Fibroblast of skin of right biceps (primary cell): ENCODE measurements at regions not wholly inside any gene's neighbourhood (a gene's known extent, or its start where the extent isn't known, plus 50 kb on each side); places are given as distances from the start of the nearest gene placed in this dataset.

ENCODE experiments used
- DNase-seq: peaks from one replicate; pipeline ENCODE4 v3.0.0-alpha.2; 2013

DNA sequence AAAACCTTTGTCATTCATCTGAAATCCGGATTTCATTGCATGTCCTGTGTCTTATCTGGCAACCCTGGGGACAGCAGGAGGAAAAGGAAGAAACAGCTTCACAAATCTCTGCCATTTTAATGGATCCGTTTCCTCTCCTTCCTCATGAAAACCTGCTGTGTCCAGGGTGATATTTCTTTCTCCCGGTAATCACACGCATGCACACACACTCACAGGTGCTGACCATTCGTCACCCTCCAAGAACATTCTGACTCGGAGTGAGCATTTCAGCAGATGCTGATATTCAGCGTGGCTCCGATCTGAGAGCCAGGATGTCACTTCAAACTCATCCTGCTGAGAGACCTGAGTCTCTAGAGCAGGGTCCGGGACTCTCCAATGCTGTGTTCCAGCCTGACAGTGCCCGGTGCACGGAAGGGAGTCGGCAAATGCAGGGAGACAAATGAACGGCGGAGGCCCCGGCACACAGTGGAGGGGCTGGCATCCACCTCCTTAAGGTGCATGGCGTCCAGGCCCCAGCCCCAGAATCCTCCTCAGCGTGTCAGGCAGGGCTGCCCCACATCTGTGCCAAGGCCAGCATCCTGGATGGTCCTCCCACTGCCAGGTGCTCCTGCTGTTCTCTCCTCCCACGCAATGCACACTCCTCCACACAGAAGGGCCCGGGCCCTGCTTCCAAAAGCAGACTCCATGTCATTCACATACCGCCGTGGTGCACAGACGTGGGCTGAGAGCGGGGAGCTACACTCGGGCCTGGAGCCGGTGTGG lies 70.7 kb downstream of the RBFOX3 start:
- no peak for DNase-seq

DNA sequence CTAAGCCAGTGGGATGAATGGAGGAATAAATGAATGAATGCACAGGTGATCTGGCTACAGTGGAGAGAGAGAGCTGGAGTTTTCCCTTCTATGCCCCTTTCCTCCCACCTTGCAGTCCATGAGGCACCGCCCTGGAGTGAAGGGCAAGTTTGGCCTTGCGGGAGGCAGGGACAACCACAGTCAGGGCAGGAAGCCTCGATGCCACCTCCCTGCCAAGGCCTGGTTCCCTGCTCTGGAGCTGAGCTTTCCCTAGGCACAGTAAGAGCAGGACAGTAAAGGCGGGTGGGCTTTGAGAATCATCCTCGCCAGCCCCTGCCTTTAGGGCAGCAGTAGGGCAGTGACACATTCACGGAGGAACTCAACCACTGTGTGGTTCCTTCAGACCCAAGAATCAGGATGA lies 72.6 kb downstream of the RBFOX3 start:
- no peak for DNase-seq

DNA sequence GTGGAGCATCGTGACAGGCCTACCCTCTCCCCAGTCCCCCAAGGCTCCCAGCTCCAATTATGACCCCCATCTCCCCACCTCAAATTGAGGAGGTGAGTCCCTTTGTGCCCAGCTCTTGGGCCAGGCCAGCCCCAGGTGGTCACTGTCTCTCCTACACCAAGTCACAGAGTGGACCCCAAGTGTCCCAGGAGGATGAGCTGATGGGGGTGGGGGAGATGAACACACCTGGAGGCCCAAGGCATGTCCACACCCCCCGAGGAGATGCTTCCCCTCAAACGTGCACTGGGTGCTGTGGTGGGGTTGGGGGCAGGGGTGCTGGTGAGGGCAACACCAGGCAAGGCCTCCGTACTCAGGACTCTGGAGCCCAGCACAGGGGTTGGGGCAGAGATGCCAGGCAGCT lies 73.2 kb downstream of the RBFOX3 start:
- DNase-seq = no peak

DNA sequence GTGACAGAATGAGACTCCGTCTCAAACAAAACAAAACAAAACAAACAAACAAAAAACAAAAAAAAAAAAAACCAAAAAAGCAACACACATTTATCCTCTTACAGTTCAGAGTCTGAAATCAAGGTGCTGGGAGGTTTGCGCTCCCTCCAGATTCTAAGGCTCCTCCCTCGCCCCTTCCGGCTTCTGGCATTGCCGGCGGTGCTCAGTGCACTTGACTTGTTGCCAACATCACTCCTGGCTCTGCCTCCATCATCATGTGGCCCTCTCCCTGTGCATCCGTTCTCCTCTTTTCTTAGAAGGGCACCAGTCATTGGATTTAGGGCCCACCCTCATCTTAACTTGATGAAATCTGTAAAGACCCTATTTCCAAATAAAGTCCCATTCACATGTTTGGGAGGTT lies 73.8 kb downstream of the RBFOX3 start:
- no peak for DNase-seq

DNA sequence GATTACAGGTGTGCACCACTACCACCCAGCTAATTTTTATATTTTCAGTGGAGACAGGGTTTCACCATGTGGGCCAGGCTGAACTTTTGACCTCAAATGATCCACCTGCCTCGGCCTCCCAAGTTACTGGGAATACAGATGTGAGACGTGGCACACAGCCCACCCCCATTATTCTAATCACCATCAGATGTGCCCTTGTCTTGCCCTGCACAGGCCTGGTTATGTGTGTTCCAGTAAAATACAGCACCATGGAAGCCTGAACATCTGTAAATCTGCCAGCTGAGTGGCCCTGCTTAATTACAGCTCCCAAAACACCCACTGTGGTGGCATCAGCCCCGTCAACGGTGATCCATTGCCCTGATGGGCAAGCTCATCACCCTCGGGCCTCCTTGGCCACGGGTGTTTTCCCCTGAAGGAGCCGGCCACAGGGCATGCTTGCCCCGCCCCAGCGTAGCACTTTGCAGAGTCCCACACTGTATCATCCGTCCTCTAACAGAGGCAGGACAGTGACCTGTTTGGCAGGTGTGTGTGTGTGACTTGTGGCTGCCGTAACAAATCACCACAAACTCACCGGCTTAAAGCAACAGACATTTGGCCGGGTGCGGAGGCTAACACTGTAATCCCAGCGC lies 74.5 kb downstream of the RBFOX3 start:
- no peak for DNase-seq

DNA sequence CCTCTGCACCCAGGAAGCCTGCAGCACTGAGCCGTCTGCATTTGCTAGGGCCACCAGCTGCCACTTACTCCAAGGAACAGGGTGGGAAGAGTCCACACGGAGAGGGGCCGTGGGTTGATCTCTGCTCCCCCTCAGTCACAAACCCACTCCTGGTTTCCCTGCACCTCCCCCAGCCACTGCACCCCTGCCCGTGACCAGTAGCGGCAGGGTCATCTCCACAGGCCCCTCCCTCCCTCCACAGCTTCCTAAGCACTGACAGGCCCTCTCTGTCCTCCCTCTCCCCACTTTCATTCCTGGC lies 75.2 kb downstream of the RBFOX3 start:
- no peak for DNase-seq

DNA sequence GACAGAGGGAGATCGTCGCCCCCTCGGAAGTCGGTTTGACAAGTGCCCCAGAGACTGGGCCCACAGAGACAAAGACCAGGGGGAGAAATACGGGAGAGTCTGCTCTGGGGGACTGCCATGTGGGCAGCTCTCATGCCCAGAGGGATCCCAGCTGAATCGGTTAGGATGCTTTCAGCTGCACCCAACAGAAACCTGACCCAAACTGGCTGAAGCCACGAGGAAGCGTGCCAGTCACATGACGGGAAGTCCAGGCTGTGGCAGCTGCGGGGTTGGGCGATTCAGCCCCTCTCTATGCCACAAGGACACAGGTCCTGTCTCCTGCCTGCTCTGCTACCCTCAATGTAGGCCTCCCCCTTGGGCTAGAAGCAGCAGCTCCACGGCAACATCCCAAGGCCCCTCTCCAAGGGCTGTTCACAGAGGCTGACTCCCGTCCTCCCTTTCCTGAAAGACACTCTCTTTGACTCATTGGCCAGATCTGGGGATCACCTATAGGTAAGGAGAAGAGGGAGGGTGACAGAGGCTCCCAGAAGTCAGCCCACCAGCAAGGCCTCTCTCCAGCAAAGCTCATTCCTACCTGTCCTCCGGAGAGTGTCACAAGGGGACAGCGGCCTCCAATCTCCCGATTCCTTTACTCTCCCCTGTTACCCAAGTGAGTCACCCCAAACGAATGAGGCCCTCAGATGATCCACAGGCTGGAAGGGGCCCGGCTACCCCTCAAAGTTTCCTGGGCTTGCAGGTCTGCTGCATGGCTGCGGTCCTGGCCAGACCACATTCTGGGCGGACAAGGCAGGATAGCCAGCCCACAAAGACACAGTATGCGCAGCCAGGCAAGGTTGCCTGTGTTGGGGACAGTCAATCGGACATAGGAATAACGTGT lies 75.8 kb downstream of the RBFOX3 start:
- no peak for DNase-seq

DNA sequence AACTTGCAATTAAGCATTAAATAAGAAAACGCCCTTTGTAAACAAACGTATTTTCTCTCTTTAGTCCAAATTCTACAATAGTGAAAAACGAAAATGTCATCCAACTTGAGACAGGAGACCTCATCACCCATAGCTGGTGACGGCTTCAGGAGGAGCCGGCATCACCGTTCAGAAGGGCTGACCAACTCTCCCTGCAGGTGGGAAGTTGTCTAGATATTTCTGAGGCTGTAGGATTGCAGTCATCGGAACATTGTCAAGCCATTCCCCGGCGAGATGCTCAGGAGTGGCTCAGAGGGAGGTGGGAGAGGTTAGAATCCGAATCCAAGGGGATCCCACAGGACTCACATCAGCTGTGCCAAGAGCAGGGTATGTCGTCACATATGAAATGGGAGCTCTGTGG lies 76.7 kb downstream of the RBFOX3 start:
- DNase-seq = no peak

DNA sequence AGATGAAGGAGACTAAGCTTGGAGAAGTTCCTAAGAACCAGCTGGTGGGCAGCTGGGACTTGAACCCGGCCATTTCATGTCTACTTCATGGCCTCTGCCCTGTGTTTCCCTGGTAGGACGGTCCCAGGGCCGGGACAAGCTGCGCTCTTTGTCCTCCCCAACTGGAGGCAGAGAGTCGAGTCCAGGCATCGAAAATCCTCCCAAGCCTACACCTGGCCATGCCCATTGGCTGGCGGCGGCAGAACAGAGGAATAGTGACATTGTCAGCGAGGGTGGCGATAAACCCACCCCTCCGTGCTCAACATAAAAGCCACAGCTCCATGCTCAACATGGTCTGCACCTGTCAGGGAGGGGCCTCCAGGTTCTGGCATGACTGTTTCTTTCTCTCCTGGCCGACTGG lies 77.7 kb downstream of the RBFOX3 start:
- no peak for DNase-seq

DNA sequence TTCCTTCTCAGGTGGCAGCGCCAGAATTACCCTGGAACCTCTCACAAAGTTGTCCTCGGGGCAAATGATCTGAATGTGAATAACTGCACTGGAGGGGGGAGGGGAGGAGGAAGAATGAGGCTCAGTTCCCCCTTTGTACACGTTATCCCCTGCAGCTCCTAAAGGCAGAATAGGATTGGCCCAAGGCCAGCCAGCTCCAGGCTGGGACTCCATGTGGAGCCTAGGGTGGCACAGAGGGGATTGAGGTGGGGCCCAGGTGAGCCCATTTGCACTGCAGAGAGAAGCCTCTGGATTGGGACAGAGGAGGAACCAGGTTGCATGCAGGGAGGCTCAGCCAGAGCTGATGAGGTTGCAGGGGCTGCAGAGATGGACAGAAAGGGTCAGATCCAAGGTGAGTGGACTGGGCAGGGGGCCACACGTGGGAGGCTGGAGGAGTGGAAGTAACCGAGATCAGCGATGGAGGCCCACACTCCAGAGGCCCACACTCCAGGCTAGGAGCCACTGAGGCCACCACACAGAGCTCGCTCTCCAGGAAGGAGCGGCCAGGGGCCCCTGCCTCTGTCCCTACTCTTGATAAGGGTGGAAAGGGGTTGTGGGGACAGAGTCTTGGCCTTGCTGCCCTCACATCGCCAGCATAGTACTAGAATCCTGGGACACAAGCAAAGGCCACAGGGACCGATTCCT lies 78.6 kb downstream of the RBFOX3 start:
- no peak for DNase-seq

DNA sequence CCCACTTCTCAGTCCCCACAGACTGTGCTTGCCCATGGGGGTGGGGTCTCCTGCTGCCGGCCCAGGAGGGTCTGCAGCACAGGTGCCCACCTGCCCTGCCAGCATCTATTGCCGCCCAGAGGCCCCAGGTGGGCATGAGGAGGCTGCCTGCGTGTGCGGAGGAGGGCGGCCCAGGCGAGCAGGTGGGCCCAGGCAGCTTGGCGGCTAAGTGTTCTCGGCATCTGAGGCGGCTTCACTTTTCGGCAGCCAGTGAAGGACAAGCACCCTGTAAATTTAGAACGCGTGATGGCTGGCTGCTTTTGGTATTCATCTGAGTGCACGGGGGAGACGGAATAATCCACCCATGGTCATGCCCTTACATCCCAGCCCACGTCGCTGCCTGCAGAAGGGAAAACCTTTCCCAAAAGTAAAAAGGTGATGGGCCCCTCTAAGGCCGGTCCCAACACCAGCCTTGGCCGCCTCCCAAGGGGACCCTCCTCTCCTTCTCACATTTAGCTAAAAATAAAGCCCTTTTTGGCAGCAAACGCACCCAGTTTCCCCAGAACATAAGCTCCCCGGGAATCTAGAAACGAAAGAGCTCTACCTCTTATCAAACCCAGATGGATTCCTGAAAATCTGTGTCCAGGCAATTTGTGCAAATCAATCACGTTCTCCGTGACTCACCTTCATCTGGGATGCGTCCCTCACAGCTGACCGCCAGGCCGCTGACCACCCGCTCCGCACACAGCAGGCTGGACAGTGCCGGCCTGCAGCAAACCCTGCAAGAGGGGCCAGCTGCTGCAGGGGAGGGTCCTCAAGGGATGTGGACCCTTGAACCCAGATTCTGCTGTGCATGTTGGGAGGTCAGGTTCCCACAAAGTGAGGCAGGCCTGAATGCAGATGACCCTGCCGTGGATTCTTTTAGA lies 79.4 kb downstream of the RBFOX3 start:
- DNase-seq = no peak

DNA sequence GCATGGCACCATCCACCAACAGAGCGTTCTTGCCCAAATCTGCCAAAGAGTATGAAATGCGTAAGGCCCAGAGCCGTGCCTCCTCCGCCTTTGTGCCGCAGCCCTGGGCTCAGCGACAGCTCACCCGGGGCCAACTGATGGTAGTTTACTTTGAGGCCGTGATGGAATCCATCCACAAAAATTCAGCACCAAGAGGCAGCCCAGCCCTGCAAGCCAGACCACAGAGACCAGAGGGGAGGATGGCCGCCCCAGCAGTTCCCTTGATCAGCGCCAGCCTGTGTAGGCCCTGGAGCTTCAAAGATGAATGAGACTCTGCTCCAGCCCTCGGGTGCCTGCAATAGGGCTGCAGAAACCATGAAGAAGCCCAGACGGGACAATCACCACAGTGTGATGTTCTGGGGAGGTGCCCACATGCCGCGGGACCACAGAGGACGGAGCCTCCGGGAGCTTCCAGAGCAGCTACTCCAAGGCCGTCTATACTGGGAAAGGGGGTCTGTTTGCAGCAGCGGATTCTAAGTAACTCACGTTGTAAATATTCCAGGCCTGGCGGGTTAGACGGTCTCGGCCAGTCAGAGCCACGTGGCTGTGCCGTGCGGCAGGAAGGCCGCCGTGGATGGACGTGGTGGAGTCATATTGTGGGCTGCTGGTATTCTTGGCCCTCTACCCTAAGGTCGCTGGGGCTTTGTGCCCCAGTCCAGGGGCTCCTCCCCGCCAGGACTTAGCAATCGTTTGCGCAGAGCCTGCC lies 80.3 kb downstream of the RBFOX3 start:
- DNase-seq = no peak

DNA sequence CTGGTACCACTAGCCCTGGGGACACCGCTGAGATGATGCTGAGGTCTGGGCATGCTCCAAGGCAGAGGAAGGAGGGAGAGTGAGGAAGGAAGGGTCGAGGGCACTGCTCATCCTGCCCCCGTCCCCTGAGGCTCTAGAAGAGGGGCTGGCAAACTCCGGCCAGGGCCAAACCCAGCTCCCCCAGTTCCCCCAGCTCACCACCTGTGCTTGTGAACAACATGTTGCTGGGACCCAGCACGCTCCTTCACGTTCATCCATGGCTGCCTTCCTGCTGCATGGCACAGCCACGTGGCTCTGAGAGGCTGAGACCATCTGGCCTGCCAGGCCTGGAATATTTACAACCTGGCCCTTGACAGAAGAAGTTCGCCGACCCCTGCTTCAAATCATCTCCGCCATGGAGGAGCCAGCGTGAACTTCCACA lies 81.2 kb downstream of the RBFOX3 start:
- DNase-seq = no peak

DNA sequence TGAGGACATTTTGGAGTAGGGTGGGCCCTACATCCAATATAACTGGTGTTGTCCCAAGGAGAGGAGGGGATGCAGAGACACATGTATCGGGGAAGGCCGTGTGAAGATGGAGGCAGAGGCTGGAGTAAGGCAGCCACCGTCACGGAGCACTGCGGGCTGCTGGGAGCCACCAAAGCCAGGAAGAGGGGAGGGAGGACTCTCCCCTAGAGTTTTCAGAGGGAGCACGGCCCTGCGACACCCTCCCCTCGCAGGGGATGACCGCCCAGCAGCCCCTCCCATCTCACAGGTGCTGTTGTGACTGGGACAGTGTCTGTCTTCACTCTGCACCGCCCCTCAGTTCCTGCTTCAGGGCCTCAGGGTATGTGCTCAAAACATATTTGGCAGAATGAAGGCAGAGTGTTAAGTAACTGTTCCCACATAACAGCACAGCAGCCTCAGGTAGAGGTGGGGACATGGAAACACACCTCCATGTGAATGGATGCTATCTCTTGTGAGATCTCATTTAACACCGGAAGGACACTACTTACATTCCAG lies 82.2 kb downstream of the RBFOX3 start:
- no peak for DNase-seq

DNA sequence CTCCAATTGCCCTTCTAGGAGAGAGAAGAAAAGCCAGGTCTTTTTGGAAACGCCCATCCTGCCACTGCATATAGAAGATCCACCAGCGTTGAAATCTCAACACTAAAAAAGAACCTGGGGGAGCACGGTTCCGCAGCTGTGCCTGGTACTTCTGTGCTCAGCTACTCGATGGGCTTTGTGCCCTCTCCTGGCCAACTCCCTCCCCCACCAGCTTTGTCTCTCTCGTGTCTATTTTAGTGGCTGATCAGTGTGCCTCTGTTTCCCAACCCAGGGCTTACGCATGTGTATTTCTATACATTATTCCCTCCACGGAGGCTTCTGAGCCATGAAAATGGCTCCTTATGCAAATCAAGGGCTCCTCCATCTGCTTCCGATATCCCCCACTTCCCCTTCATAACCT lies 83.5 kb downstream of the RBFOX3 start:
- DNase-seq = no peak

DNA sequence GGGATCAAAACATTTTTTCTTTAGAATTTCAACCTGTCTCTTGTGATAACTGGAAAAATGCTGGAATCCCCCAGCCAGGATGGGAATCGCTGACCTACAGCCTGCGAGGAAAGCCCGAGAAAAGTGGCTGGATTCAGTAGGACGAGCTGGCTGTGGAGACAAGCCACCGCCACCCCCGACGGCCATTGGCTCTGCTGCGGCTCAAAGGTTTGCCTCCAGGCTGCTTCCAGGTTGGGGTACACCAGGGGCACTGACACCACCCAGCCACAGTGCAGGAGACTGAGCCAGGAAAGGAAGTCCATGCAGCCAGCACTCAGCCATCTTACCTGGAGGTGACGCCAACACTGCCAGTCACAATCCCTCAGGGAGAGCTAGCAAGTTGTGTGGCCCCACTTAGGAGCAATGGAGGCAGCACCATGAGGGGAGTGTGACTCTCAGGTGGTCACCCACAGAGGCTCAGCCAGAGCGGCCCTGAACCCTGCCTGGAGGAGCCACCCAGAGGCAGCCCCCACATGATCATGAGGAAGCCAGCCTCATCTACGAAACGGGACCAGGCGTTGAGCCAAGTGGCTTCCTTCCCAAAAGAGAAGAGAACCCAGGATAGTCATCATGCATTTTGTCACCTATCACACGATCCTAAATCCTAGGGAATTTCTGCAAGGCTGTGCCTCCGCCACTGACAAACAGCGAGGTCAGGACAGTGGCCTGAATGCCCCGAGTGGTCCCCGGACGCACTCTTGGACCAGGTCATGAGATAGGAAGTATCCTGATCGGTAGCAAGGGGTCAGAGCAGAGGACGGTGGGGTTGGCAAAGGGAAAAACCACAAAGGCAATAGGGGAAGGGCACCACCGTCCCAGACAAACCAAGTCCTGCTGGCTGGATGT lies 84.8 kb downstream of the RBFOX3 start:
- DNase-seq = no peak

DNA sequence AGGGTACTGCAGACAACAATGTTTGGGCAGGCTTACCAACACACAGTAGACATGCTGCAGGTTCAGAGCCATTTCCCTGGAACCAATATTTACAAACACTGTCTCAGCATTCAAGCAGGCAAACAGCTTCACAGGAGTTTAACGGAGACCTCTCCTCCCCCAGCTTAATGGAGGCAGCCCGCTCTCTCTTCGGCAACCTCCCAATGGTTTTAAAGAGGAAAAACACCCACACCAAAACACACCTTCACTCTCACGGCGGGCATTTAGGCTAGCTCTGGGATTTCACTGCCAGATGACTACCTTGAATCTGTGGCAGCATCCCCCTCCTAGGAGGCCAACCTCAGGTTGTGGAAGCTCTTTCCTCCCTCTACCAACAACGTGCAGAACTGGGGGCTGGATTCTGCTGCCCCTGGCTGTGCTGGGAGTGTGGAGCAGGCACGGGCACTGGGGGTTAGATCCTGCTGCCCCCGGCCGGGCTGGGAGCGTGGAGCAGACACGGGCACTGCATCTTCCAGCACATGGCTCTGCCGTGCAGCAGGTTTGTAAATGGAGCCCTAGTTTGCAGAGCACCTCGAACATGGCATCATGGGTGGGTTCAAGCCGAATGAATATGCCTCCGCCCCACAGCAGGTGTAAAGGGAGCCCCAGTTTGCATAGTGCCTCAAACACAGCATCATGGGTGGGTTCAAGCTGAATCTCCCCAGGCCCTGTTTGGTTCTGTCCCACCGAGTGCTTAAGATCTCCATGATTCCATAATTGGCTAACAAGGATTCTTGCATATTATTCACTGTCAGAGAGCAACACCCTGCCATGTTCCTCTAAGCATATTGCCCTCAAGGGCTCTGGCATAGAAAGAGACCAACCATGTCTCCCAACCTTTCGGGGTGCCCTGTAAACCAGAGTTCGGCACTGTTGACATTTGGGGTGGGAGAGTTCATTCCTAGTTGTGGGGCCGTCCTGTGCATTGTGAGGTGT lies 86.4 kb downstream of the RBFOX3 start:
- DNase-seq = no peak

DNA sequence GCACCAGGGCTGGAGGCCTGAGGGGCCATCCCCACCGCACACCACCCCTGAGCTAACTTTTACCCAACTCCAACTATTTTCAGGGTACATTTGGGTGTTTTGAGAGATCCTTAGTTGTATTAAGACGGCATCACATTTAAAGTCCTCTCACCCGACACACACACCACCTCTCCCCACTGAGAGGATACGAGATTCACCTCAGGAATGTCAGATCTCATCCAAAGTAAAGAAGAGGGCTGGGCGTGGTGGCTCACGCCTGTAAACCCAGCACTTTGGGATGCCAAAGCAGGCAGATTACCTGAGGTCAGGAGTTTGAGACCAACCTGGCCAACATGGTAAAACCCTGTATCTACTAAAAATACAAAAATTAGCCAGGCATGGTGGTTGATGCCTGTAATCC lies 88.4 kb downstream of the RBFOX3 start:
- no peak for DNase-seq

DNA sequence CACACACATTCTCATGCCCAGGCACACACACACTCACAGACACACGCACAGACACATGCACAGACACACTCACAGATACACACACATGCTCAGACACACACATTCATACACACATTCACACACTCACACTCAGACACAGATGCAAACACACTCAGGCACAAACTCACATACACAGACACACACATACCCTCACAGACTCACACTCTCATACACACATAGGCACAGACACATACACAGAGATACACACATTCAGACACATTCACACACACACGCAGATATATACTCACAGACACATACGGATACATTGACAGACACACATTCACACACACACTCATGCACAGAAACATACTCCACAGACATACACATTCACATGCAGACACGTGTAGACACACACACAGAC lies 89.6 kb downstream of the RBFOX3 start:
- no peak for DNase-seq
